ENCODE measurements at regions not wholly inside any gene's neighbourhood (a gene's known extent, or its start where the extent isn't known, plus 50 kb on each side); places are given as distances from the start of the nearest gene placed in this dataset.

- DNase-seq (ENCODE audit: low read depth in 1 of 2, low spot score in 2 of 2) (no peak), FAIRE-seq (no peak)
- H3K36me3 ChIP-seq (ENCODE audit: control insufficient read depth in 2 of 4, insufficient read depth in 4 of 4, low read length in 3 of 4) = no peaks in the 10 kb centered on the region
- H3K79me1 ChIP-seq (ENCODE audit: low read depth, low read length) = no peaks in the 10 kb centered on the region
- H4K8ac ChIP-seq (ENCODE audit: extremely low read depth, insufficient read depth, low read length) = no peak overlapping the region
- no peak overlapping the region for H3K4me2 ChIP-seq (ENCODE audit: insufficient read depth in 1 of 2, low read depth in 2 of 2, low read length in 2 of 2)
- no peaks in the 10 kb centered on the region; the same call in 1 of the 2 replicates for H3K23me2 ChIP-seq (ENCODE audit: low read depth, low read length)
- H3K9ac ChIP-seq (replicated peaks in 1 of 4; ENCODE audit: extremely low read depth in 1 of 4, low read depth in 3 of 4, low read length in 3 of 4) = no peak overlapping the region
- no peak overlapping the region for H3K23ac ChIP-seq (ENCODE audit: insufficient read length)
- H3K27ac ChIP-seq (ENCODE audit: low read depth, low read length) = no peak overlapping the region
- no peaks in the 10 kb centered on the region for H3K79me2 ChIP-seq (ENCODE audit: control insufficient read depth in 1 of 2, insufficient read depth in 2 of 2, low read length in 2 of 2)
- no peak overlapping the region for H2BK120ac ChIP-seq (replicated peaks; ENCODE audit: low read depth, low read length)
- no peaks in the 10 kb centered on the region for H4K20me1 ChIP-seq (replicated peaks in 1 of 2; ENCODE audit: control insufficient read depth in 1 of 2, insufficient read depth in 2 of 2, low read length in 2 of 2)
- H2BK12ac ChIP-seq (ENCODE audit: low read depth, low read length) = no peak overlapping the region
- no peaks in the 10 kb centered on the region for H3K27me3 ChIP-seq (replicated peaks in 1 of 4; ENCODE audit: control insufficient read depth in 3 of 4, extremely low read depth in 1 of 4, insufficient read depth in 3 of 4, low read length in 3 of 4)
- no peak overlapping the region for H3K4me3 ChIP-seq (ENCODE audit: extremely low read depth in 1 of 4, insufficient read depth in 2 of 4, low read depth in 3 of 4, low read length in 4 of 4)
- H2AK5ac ChIP-seq (ENCODE audit: low read depth, low read length) = no peak overlapping the region
- ChIA-PET CTCF (ENCODE audit: partially characterized antibody) (interaction anchor here (1.0 to 2.0 kb wide), 8 partner anchors 8 to 169 kb away, joined by 3 to 13 read pairs (median 5); no protein-coding TSS in a partner anchor), POLR2A (ENCODE audit: partially characterized antibody) (no interaction called here)
- H2BK5ac ChIP-seq (ENCODE audit: low read depth, low read length) = no peak overlapping the region
- H3K56ac ChIP-seq (replicated peaks; ENCODE audit: insufficient read length, low read depth, low read length) = no peak overlapping the region
- H3K4ac ChIP-seq (replicated peaks; ENCODE audit: insufficient read length, low read depth, low read length) = no peak overlapping the region
- no peak overlapping the region for H4K5ac ChIP-seq (ENCODE audit: insufficient read length, low read depth, low read length)
- no peak overlapping the region for H2BK20ac ChIP-seq (ENCODE audit: low read length)
- H2BK15ac ChIP-seq (ENCODE audit: low read length) = no peak overlapping the region
- H2AFZ ChIP-seq (ENCODE audit: low read length) = no peak overlapping the region
- H3K14ac ChIP-seq (ENCODE audit: insufficient read length) = no peak overlapping the region
- TF ChIP-seq TEAD4 (IDR thresholded peaks at IDR 0.05; ENCODE audit: low read depth, low read length) = no peak
- TF ChIP-seq FOSL1 (IDR thresholded peaks at IDR 0.05; ENCODE audit: insufficient read depth, low read depth, low read length) = no peak
- no peak for TF ChIP-seq GTF2F1 (IDR thresholded peaks at IDR 0.05; ENCODE audit: borderline replicate concordance, low read depth, low read length)
- no peak for TF ChIP-seq HDAC2 (IDR thresholded peaks at IDR 0.05; ENCODE audit: borderline replicate concordance in 1 of 2, low read depth in 2 of 2, low read length in 2 of 2)
- TF ChIP-seq POU5F1 (IDR thresholded peaks at IDR 0.05; ENCODE audit: low read depth, low read length) = no peak
- TF ChIP-seq NRF1 (IDR thresholded peaks at IDR 0.05; ENCODE audit: low read depth, low read length) = no peak
- no peak for TF ChIP-seq TAF7 (optimal IDR thresholded peaks at IDR 0.05; ENCODE audit: borderline replicate concordance, low read depth, low read length)
- TF ChIP-seq BCL11A (IDR thresholded peaks at IDR 0.05; ENCODE audit: low read depth in 2 of 2, low read length in 2 of 2) = no peak
- no peak for TF ChIP-seq CREB1 (IDR thresholded peaks at IDR 0.05)
- no peak for TF ChIP-seq ATF3 (IDR thresholded peaks at IDR 0.05; ENCODE audit: insufficient read depth, low read depth, low read length)
- no peak for TF ChIP-seq TBP (IDR thresholded peaks at IDR 0.05; ENCODE audit: low read depth, low read length)
- TF ChIP-seq TCF12 (IDR thresholded peaks at IDR 0.05; ENCODE audit: low read depth, low read length) = no peak
- TF ChIP-seq SAP30 (IDR thresholded peaks at IDR 0.05; ENCODE audit: insufficient read depth, insufficient replicate concordance, low read length) = no peak
- no peak for TF ChIP-seq YY1 (IDR thresholded peaks at IDR 0.05; ENCODE audit: low read depth, low read length)
- TF ChIP-seq KDM5A (IDR thresholded peaks at IDR 0.05; ENCODE audit: low read length) = no peak
- TF ChIP-seq SIRT6 (IDR thresholded peaks at IDR 0.05; ENCODE audit: low read length) = no peak
- no peak for TF ChIP-seq CHD1 (IDR thresholded peaks at IDR 0.05; ENCODE audit: low read depth, low read length)
- no peaks in the 10 kb centered on the region for H3K9me3 ChIP-seq (ENCODE audit: insufficient read depth in 2 of 2, low read depth in 1 of 2, low read length in 1 of 2)
- no peak overlapping the region for H3K18ac ChIP-seq (ENCODE audit: extremely low read depth, low read length)
- no peak overlapping the region for H4K91ac ChIP-seq (replicated peaks; ENCODE audit: insufficient read length, low read length)
- H3K4me1 ChIP-seq (replicated peaks in 1 of 4; ENCODE audit: control insufficient read depth in 3 of 4, insufficient read depth in 4 of 4, low read length in 3 of 4) = no peaks in the 10 kb centered on the region
Observed at GRCh38 chr4:144583658-144584057, 62.3 kb upstream of the HHIP start.

All from H1 (cell line).